Esophagus squamous epithelium (tissue), 5 donors: ENCODE measurements at regions not wholly inside any gene's neighbourhood (a gene's known extent, or its start where the extent isn't known, plus 50 kb on each side); places are given as distances from the start of the nearest gene placed in this dataset.

Experiments used
- DNase-seq: peaks from one replicate; lab custom pipeline; 2025; lab: John Stamatoyannopoulos, UW
- H3K27ac ChIP-seq, 4 donors: fragments of 200-600 bp; sonication (generic); one replicate each; pipeline ENCODE4 v1.5.1; 2016 to 2019; ENCODE audit warnings: mild to moderate bottlenecking in 1 of 4
- H3K27me3 ChIP-seq, 4 donors: fragments of 200-600 bp; sonication (generic); 1 replicate in 3 of 4; 2 replicates in 1 of 4; pipeline versions ENCODE4 v1.5.1 to v1.6.0; 2017 to 2021; ENCODE audit warnings: antibody characterized with exemption in 1 of 4
- H3K36me3 ChIP-seq, 3 donors: fragments of 200-600 bp; sonication (generic); one replicate each; pipeline ENCODE4 v1.5.1; 2016 to 2019
- H3K4me1 ChIP-seq, 3 donors: fragments of 200-600 bp; sonication (generic); one replicate each; pipeline ENCODE4 v1.5.1; 2017 to 2019
- H3K4me3 ChIP-seq, 4 donors: fragments of 200-600 bp; sonication (generic); 1 replicate in 3 of 4; 2 replicates in 1 of 4; pipeline ENCODE4 v1.5.1; 2016 to 2019; ENCODE audit warnings: mild to moderate bottlenecking in 2 of 4, moderate library complexity in 1 of 4
- H3K9me3 ChIP-seq, 3 donors: fragments of 200-600 bp; sonication (generic); one replicate each; pipeline ENCODE4 v1.5.1; 2016 to 2019
- POLR2A ChIP-seq, 4 donors: fragments of 450-650 bp; IDR thresholded peaks; one replicate each; pipeline ENCODE4 v1.6.1; 2017; ENCODE audit warnings: antibody characterized with exemption in 4 of 4, mild to moderate bottlenecking in 4 of 4, moderate library complexity in 3 of 4
- WGBS, 2 donors: methylation state at CpG; one replicate each; pipeline ENCODE4 v1.1.5; 2018; 5-methylcytosine and 5-hydroxymethylcytosine counted together
- intact Hi-C: fragments of 100-400 bp; cut with DNase I; formaldehyde crosslinking; loops from one replicate; pipeline ENCODE4 v1.15.0; 2022
- TF ChIP-seq, protein P1 (sequence below), 6 experiments: fragments of 450-650 bp in 4 of 6; fragments of 200-600 bp in 2 of 6; sonication (generic) in 2 of 6; IDR thresholded peaks; one replicate each; pipeline ENCODE4 v1.5.1; 2016 to 2019; ENCODE audit warnings: antibody characterized with exemption in 6 of 6, mild to moderate bottlenecking in 4 of 6, moderate library complexity in 4 of 6
- donor health status: DM: yes; HTN: yes; CAD: no.

GRCh38 chr22:23375031-23375827, 194.9 kb downstream of the BCR start:
- intact Hi-C loops: no loop called here
- H3K4me1 ChIP-seq: no peaks in the 10 kb centered on the region
- DNase-seq: no peak
- H3K27ac ChIP-seq: no peak overlapping the region
- no peaks in the 10 kb centered on the region for H3K36me3 ChIP-seq
- WGBS, 2 donors: 64 to 67% methylated on average over 10 to 14 of the region's 14 CpGs
- peaks cover 0 to 24% (median 0%) of the 10 kb centered on the region in 4 donors for H3K27me3 ChIP-seq
- TF ChIP-seq, protein P1, sequence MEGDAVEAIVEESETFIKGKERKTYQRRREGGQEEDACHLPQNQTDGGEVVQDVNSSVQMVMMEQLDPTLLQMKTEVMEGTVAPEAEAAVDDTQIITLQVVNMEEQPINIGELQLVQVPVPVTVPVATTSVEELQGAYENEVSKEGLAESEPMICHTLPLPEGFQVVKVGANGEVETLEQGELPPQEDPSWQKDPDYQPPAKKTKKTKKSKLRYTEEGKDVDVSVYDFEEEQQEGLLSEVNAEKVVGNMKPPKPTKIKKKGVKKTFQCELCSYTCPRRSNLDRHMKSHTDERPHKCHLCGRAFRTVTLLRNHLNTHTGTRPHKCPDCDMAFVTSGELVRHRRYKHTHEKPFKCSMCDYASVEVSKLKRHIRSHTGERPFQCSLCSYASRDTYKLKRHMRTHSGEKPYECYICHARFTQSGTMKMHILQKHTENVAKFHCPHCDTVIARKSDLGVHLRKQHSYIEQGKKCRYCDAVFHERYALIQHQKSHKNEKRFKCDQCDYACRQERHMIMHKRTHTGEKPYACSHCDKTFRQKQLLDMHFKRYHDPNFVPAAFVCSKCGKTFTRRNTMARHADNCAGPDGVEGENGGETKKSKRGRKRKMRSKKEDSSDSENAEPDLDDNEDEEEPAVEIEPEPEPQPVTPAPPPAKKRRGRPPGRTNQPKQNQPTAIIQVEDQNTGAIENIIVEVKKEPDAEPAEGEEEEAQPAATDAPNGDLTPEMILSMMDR (IDR thresholded peaks at IDR 0.05): no peak
- no peak for TF ChIP-seq POLR2A (IDR thresholded peaks at IDR 0.05)
- H3K9me3 ChIP-seq: no peaks in the 10 kb centered on the region
- no peak overlapping the region for H3K4me3 ChIP-seq

- intact Hi-C loops: no loop called here
- Histone ChIP-seq H3K9me3 (no peaks in the 10 kb centered on the region), H3K4me3 (no peak overlapping the region), H3K4me1 (no peaks in the 10 kb centered on the region), H3K27me3 (peaks cover 0 to 30% (median 0%) of the 10 kb centered on the region in 4 donors), H3K27ac (no peak overlapping the region), H3K36me3 (no peaks in the 10 kb centered on the region)
- WGBS, 2 donors: 78 to 83% methylated on average over 2 to 4 of the region's 9 CpGs
- DNase-seq: no peak
- TF ChIP-seq POLR2A (IDR thresholded peaks at IDR 0.05): no peak
These were observed 193.3 kb downstream of the BCR start for GRCh38 chr22:23373601-23374000.

DNA sequence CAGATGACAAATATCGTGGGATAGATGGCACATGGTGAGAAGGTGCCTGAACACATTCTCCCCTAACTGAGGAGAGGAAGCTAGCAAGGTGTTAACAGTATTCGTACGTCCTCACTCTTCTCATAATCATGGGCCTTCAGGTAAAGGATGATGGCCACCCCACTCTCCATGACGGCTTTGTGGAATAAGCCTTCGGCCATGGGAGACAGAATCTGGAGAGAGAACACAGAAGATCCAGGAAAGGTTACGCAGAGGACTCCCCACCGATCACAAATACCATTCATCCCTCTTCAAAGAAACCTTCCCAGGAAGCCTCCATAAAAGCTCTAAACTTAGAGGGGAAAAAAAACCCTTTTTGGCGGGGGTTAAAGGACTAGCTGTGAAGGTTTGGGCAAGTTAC, 189.9 kb downstream of the BCR start:
- no peaks in the 10 kb centered on the region for H3K36me3 ChIP-seq
- peaks cover 0 to 55% (median 0%) of the 10 kb centered on the region in 4 donors for H3K27me3 ChIP-seq
- no peaks in the 10 kb centered on the region for H3K4me1 ChIP-seq
- no peak overlapping the region for H3K4me3 ChIP-seq
- H3K27ac ChIP-seq: no peak overlapping the region
- DNase-seq: no peak
- intact Hi-C loops: no loop called here
- H3K9me3 ChIP-seq: no peaks in the 10 kb centered on the region
- WGBS, 2 donors: 68 to 69% methylated on average over 7 to 8 of the region's 8 CpGs
- TF ChIP-seq, protein P1 (IDR thresholded peaks at IDR 0.05): no peak
- no peak for TF ChIP-seq POLR2A (IDR thresholded peaks at IDR 0.05)

- no peak for DNase-seq
- Histone ChIP-seq H3K27ac (no peak overlapping the region), H3K9me3 (no peaks in the 10 kb centered on the region), H3K4me3 (no peak overlapping the region), H3K36me3 (no peaks in the 10 kb centered on the region), H3K4me1 (no peaks in the 10 kb centered on the region), H3K27me3 (peaks cover 0 to 55% (median 0%) of the 10 kb centered on the region in 4 donors)
- 68 to 69% methylated on average over 5 of the region's 5 CpGs for WGBS, 2 donors
- TF ChIP-seq POLR2A (IDR thresholded peaks at IDR 0.05): no peak
- TF ChIP-seq, protein P1 (IDR thresholded peaks at IDR 0.05): no peak
- intact Hi-C loops: no loop called here
These were observed 188.9 kb downstream of the BCR start for GRCh38 chr22:23369054-23369685.
